Hindlimb muscle (tissue), 1 donor: ENCODE measurements at regions not wholly inside any gene's neighbourhood (a gene's known extent, or its start where the extent isn't known, plus 50 kb on each side); places are given as distances from the start of the nearest gene placed in this dataset.

Experiments used
- DNase-seq: peaks from one replicate; pipeline ENCODE4 v3.0.0-alpha.2; 2013

GRCh38 chr5:23579566-23579965 is 72.2 kb downstream of the PRDM9 start:
- DNase-seq: no peak

DNA sequence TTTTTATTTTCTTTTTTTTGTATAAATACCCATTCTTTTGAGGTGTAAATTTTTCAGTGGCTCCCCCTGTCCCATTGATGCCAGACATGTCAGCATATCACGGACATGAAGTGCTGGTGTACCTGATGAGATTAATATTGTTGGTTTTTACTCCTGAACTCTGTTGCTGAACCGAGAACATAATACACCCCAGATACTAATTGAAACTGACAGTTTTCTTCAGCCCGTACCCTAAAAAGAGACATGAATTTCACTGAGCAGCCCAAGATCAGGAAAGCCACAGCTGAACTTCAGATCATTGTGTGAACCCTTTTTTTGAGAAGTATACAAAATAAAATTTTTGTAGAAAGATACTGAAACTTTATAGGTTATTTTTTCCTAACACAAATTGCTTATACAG is 75.7 kb downstream of the PRDM9 start:
- DNase-seq: no peak

- no peak for DNase-seq
Observed at GRCh38 chr5:23588841-23589326, 81.5 kb downstream of the PRDM9 start.

- DNase-seq: no peak
Observed at GRCh38 chr5:23591250-23591649, 83.8 kb downstream of the PRDM9 start.

- no peak for DNase-seq
Observed at GRCh38 chr5:23606927-23607326, 99.5 kb downstream of the PRDM9 start.

DNA sequence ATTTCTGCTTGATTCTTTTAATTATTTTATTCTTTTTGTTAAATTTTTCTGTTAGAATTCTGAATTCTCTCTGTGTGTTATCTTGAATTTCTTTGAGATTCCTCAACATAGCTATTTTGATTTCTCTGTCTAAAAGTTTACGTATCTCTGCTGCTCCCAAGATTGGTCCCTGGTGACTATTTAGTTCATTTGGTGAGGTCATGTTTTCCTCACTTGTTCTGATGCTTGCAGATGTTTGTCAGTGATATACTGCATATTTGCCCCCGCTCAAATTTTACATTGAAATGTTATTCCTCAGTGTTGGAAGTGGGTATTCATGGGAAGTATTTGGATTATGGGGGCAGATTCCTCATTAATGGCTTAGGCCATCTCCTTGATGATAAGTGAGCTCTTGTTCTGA is 105.3 kb downstream of the PRDM9 start:
- DNase-seq: peak; percentile 16

- DNase-seq: peak; percentile 42
Observed at GRCh38 chr5:23613566-23613965, 106.2 kb downstream of the PRDM9 start.

DNA sequence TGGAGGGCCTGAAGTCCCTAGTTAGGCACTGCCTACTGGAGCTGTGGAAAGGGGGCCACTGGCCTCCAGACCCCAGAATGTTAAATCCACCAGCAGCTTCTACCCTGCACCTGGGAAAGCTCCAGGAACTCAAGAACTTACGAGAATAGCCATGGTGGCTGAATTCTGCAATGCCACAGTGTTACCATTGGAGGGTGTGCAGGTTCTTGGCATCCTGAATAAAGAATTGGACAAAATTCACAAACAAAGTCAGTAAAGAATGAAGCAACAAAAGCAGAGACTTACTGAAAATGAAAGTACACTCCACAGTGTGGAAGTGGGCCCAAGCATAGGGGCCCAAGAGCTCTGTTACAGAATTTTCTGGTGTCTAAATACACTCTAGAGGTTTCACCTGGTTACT is 107.0 kb downstream of the PRDM9 start:
- no peak for DNase-seq

GRCh38 chr5:23626961-23627360 is 119.6 kb downstream of the PRDM9 start:
- DNase-seq: no peak

DNA sequence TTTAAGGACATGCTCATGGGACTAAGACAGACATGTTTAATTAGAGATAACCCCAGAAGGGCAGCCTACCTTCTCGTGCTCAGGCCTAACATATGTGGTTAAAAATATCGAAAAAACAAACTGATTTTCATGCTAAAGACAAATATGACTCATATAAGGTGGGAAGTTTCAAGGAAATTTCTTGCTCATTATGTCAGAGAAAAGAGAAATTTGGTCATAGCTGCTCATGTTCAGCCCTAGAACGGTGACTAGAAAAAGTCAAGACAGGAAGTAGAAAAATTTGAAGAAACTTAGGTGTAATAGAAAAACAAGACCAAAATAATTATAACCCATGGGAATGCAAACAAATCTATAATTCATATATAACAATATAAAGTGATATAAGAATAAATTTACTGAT is 120.6 kb downstream of the PRDM9 start:
- no peak for DNase-seq

GRCh38 chr5:23629396-23629795 is 122.0 kb downstream of the PRDM9 start:
- no peak for DNase-seq

DNA sequence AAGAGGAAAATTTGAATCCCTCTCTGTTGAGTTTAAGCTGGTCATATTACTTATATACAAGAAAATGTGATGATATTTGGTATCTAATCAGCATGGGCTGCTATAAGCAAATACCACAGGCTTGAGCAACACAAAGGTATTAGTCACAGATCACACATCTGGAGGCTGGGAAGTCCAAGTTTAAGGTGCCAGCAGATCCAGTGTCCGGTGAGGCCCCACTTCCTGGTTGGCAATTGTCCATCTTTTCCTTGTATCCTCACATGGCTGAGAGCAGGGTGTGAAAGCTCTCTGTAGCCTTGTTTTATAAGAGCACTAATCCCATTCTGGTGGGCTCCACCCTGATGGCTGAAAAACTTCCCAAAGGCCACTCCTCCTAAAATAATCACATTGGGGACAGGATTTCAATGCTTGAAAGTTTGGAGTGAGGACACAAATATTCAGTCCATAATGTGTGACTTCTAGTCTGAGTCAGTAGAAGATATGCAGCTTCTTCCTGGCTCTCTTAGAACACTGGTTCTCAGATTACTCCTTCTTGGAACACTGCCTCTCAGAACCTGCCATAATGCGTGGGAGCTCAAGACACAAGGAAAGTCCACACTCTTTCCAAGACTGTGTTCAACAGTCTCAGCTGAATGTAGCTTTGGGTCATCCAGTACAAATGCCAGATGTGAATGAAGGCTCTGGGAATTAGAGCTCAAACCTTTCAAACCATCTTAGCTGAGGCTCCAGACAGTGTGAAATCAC is 124.1 kb downstream of the PRDM9 start:
- DNase-seq: peak; percentile 52

GRCh38 chr5:23635938-23636337 is 128.5 kb downstream of the PRDM9 start:
- DNase-seq: no peak

DNA sequence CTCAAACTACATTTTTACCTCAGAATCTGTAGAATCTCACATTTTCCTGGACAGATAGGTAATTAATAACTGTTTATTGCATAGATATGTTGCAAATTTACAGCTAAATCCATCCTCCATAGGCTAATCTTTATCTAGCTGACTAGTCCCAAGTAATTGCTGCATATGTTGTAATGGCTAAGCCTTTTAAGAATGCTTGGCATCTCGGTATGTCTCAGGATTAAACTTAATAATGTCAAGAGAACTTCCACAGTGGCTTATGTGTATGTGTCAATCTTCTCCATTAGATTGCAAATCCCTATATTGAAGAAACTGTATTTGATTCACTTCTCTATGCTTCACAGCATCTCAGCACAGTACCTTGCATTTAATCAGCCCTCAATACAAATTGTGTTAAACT is 131.9 kb downstream of the PRDM9 start:
- DNase-seq: no peak

DNA sequence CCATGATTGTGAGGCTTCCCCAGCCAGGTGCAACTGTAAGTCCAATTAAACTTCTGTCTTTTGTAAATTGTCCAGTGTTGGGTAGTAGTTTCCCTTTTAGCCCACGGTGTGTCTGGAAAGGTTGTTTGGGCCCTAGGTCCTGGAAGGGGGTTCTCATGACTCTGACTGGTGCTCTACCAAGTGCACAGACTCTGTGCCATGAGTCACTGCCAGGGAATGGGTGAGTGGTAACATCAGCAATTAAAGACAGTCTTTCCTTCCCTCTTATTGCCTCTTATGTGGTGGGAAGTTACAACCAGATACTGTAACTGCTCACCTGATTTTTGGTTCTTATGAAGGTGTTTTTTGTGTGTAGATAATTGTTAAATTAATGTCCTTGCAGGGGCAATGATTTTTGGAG is 141.2 kb downstream of the PRDM9 start:
- no peak for DNase-seq

GRCh38 chr5:23649594-23649993 is 142.2 kb downstream of the PRDM9 start:
- no peak for DNase-seq

DNA sequence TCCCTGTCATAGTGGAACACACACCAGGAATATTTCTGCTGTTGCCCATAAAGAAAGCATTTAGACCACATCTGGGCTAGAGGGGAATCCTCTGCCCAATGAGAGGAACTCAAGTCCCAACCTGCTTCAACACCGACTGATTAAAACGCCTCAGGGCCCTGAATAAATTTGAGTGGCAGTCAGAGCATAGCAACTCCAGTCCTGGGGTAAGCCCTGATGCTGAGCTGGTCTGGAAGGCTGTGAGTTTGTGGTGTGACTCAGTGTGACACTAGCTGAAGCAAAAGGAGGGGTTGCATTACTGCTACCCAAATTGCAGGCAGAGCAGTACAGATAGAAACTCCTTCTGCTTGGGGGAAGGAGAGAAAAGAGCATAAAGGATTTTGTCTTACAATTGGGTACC is 148.3 kb downstream of the PRDM9 start:
- no peak for DNase-seq

- no peak for DNase-seq
Observed at GRCh38 chr5:23675456-23675855, 168.0 kb downstream of the PRDM9 start.

- no peak for DNase-seq
Observed at GRCh38 chr5:23677996-23678395, 170.6 kb downstream of the PRDM9 start.

DNA sequence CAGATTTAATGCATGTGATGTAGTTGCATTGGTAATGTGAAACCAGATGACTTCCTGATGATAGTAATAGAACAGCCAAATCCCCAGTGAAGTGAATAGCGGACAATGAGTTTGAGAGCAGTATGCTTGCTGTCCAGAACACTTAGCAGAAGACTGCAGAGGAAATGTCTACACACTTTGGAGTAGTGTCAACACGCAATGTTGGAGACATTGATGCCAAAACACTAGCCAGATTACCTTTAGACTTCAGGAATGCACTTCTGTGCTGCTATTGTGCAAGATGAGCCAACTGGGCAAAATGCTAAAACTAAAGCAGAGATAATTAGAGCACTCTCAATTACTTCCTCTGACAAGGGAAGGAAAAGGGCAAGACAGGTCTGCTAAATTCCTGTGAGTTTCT is 176.7 kb downstream of the PRDM9 start:
- no peak for DNase-seq

GRCh38 chr5:23703940-23704855 is 196.8 kb downstream of the PRDM9 start:
- DNase-seq: no peak

DNA sequence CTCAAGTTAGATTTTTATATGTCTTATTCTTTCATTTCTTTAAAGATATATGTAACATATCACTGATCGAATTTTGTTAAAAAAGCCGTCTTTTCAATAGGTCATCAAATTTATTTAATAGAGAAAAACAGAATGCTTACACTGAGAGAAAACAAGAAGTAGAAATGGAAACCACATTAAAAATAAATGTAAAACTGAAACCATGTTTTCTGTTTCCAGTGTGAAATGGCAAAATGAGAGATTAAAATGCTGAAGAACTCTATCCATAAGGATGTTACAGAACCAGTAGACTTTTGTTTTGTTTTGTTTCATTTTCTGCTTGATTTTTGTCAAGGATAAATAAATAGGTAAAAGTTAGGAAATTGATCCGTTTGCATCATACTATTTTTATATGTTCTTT is 210.1 kb downstream of the PRDM9 start:
- no peak for DNase-seq

GRCh38 chr5:23718564-23718963 is 211.2 kb downstream of the PRDM9 start:
- no peak for DNase-seq

DNA sequence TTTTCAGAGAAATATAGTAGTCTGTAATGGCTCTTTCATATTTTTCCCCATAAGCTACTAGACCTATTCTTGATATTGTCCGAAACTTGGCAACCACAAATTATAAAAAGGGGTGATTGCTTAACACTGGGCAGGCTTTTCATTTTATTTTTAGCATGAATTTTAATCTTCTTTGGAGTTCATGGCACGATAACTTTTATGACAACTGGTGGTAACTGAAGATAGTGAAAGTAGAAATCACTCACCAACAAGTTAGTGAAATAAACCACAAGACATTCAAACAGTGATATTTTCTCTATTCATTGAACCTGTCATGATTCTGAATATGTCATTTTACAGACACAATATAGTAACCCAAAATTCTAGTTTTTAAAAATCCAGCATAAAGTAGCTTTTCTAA is 213.9 kb downstream of the PRDM9 start:
- DNase-seq: no peak
